Fibroblast of mammary gland (primary cell): ENCODE measurements at regions not wholly inside any gene's neighbourhood (a gene's known extent, or its start where the extent isn't known, plus 50 kb on each side); places are given as distances from the start of the nearest gene placed in this dataset.

Source experiments
- DNase-seq: peaks from one replicate; pipeline ENCODE4 v3.0.0-alpha.2; 2010; ENCODE audit warnings: low read depth
- H3K4me3 ChIP-seq: 2 replicates; pipeline ENCODE4 v1.5.1; 2011; ENCODE audit warnings: low read depth, mild to moderate bottlenecking, low read length, moderate library complexity; ENCODE audit not compliant: control insufficient read depth
- TF ChIP-seq, protein P1 (sequence below): conservative IDR thresholded peaks from 2 replicates; pipeline ENCODE4 v1.5.1; 2011; ENCODE audit warnings: low read depth, low read length, inconsistent platforms; ENCODE audit not compliant: control insufficient read depth, insufficient read depth

DNA sequence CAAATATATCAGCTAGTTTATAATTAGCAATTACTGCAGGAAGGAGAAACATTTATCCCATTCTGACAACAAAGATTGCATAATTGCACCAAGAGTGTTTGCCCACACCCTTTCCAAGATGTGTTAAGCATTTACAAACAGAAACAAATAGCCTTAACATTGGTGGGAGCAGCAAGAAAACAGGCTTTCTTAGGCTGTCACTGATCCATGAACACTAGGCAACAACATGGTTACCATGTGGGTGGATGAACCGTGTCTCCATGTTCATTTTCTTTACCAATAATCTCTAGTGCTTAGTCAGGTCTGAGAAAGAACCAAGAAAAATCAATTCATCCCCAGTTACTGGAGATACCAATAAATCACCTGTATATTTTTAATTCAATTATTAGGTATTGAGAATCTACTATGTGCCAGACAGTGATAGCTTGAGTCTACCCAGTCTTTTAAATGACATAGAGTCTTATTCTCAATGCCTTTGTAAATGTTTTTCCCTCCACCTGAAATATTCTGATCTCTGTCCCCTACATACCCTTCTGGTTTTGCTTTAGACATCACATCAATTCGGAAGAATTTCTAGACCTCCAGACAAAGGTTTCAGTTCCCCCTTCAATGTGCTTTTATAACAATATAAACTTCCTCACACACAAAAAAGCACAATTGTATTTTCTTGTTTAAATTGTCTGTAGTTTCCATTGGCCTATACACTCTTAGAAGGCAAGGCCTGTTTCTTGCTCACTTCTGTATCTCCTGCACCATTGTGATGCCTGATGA is 286.6 kb downstream of the PPP1R2C start:
- TF ChIP-seq, protein P1, sequence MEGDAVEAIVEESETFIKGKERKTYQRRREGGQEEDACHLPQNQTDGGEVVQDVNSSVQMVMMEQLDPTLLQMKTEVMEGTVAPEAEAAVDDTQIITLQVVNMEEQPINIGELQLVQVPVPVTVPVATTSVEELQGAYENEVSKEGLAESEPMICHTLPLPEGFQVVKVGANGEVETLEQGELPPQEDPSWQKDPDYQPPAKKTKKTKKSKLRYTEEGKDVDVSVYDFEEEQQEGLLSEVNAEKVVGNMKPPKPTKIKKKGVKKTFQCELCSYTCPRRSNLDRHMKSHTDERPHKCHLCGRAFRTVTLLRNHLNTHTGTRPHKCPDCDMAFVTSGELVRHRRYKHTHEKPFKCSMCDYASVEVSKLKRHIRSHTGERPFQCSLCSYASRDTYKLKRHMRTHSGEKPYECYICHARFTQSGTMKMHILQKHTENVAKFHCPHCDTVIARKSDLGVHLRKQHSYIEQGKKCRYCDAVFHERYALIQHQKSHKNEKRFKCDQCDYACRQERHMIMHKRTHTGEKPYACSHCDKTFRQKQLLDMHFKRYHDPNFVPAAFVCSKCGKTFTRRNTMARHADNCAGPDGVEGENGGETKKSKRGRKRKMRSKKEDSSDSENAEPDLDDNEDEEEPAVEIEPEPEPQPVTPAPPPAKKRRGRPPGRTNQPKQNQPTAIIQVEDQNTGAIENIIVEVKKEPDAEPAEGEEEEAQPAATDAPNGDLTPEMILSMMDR = no peak
- no peak for DNase-seq
- no peak overlapping the region for H3K4me3 ChIP-seq

DNA sequence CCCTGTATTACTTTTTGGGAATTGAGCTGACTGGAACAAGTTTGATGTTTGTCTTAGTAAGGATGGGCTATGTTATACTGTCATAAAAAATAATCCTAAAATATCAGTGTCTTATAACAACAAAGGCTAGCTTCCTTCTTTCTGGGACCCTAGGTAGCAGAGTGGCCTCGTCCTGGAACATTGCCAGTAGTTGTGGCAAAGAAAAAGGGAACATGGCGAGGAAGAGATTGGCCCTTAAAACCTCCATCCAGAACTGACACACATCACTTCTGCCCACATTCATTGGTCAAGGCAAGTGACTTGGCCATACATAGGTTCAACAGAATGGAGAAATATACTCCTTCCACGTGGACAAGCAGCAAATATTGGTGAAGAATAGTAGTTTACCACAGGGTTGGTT is 287.9 kb downstream of the PPP1R2C start:
- no peak for DNase-seq
- no peak overlapping the region for H3K4me3 ChIP-seq
- TF ChIP-seq, protein P1 = no peak

DNA sequence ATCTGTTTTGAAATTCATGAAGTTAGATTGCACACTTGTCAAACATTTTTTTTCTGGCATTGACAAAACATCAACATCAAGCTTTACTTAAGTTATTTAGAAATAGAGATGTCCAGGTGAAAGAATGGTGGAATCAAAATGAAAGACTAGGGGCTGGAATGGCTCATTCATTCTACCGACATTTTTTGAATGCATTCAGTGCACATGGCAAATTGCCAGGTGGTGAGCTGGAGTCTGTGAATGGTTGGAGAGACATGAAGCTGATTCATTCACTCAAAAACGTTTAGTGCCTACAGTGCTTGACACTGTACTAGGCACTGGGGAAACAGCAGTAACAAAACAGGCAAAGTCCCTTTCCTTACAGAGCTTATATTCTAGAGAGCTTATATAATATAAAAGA is 292.4 kb downstream of the PPP1R2C start:
- no peak overlapping the region for H3K4me3 ChIP-seq
- DNase-seq = peak; percentile 12
- TF ChIP-seq, protein P1 = no peak

DNA sequence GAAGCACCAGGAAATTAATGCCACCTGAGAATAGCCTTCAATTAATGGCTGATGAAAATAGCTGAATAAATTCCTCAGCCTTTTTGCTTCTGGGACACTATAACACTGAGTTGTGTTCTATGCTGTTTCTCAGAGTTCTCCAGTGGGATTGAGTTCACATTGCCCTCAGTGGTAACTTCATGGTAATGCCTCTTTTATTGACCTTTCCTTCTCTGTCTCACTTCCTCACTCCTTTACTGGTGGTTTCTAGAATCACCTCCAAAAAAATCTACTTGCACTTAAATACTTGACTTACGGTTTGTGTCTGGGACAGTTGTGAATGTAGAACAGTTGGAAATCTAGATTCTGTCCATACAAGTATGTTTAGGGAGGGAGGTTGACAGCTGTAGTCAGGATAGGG is 293.7 kb downstream of the PPP1R2C start:
- TF ChIP-seq, protein P1 = no peak

DNA sequence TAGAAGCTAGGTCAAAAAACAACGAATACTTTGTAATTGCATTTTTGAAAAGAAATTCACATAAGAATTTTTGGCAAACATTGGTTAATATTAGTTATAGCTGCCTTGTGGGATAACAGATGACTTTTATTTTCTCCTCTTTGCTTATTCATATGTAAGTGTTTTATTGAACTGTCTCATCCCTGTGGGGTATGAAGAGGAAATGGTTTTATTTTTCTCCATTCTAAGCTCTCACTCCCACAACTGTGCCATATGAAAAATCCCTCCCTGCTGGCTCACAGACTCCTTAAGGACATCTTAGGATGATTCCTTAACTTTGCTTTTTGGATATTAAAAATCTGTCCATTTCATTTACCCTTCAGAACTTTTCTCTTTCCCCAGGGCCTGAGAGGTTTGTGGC is 300.6 kb downstream of the PPP1R2C start:
- TF ChIP-seq, protein P1 = no peak
- DNase-seq = no peak
- H3K4me3 ChIP-seq = no peak overlapping the region

More for the DNA sequence above, 293.7 kb downstream of the PPP1R2C start:
- DNase-seq = no peak
- H3K4me3 ChIP-seq = no peak overlapping the region

DNA sequence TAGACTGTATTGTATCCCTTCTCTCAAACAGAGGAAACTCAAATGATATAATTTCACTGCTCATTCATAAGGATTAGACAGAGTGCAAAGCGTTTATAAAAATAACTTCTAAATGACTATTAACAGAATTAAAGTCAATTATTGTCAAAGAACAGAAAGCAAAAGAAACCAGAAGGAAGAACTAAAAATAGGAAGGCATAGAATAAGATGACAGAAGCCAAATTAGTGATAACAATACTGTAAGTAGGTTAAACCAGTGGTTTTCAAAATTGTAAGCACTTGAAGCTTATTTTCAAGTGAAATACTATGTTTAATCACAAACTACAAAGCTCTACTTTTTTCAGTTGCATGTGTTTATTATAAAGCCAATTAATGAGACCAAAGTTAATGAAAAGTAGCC is 305.2 kb downstream of the PPP1R2C start:
- no peak for DNase-seq
- TF ChIP-seq, protein P1 = no peak
- H3K4me3 ChIP-seq = no peak overlapping the region
